Dendritic cell treated with granulocyte-macrophage colony-stimulating factor and Interleukin-4, amounts not matched to agents 40 ng/mL and 50 ng/mL, for 4 days (primary cell): ENCODE measurements at regions not wholly inside any gene's neighbourhood (a gene's known extent, or its start where the extent isn't known, plus 50 kb on each side); places are given as distances from the start of the nearest gene placed in this dataset.

Experiments used
- H3K27ac Mint-ChIP-seq: one replicate; pipeline ENCODE4 v1.8.0; 2022; ENCODE audit warnings: mild to moderate bottlenecking, mixed read lengths
- H3K27me3 Mint-ChIP-seq: one replicate; pipeline ENCODE4 v1.8.0; 2022; ENCODE audit warnings: mild to moderate bottlenecking, mixed read lengths
- H3K36me3 Mint-ChIP-seq: one replicate; pipeline ENCODE4 v1.8.0; 2022; ENCODE audit warnings: low read depth, mixed read lengths
- H3K4me1 Mint-ChIP-seq: one replicate; pipeline ENCODE4 v1.8.0; 2022; ENCODE audit warnings: low read depth, mixed read lengths
- H3K4me3 Mint-ChIP-seq: one replicate; pipeline ENCODE4 v1.8.0; 2022; ENCODE audit warnings: mild to moderate bottlenecking, moderate library complexity, mixed read lengths
- H3K9me3 Mint-ChIP-seq: one replicate; pipeline ENCODE4 v1.8.0; 2022; ENCODE audit warnings: mixed read lengths
- intact Hi-C: fragments of 100-400 bp; cut with micrococcal nuclease; formaldehyde crosslinking; loops from one replicate; pipeline ENCODE4 v1.15.0; 2022

GRCh38 chr3:86173401-86173800 lies 817.5 kb downstream of the VGLL3 start:
- H3K4me3 Mint-ChIP-seq: no peak overlapping the region
- no peaks in the 10 kb centered on the region for H3K27me3 Mint-ChIP-seq
- no peak overlapping the region for H3K27ac Mint-ChIP-seq
- no peaks in the 10 kb centered on the region for H3K36me3 Mint-ChIP-seq
- no peaks in the 10 kb centered on the region for H3K4me1 Mint-ChIP-seq
- intact Hi-C loops: no loop called here
- H3K9me3 Mint-ChIP-seq: no peaks in the 10 kb centered on the region

GRCh38 chr3:86168512-86168911 lies 822.4 kb downstream of the VGLL3 start:
- no peak overlapping the region for H3K4me3 Mint-ChIP-seq
- H3K27me3 Mint-ChIP-seq: no peaks in the 10 kb centered on the region
- H3K36me3 Mint-ChIP-seq: no peaks in the 10 kb centered on the region
- intact Hi-C loops: no loop called here
- no peaks in the 10 kb centered on the region for H3K9me3 Mint-ChIP-seq
- no peaks in the 10 kb centered on the region for H3K4me1 Mint-ChIP-seq
- H3K27ac Mint-ChIP-seq: no peak overlapping the region

GRCh38 chr3:86162521-86162920 lies 828.4 kb downstream of the VGLL3 start:
- H3K27me3 Mint-ChIP-seq: no peaks in the 10 kb centered on the region
- H3K4me3 Mint-ChIP-seq: no peak overlapping the region
- intact Hi-C loops: no loop called here
- H3K9me3 Mint-ChIP-seq: no peaks in the 10 kb centered on the region
- no peak overlapping the region for H3K27ac Mint-ChIP-seq
- no peaks in the 10 kb centered on the region for H3K36me3 Mint-ChIP-seq
- H3K4me1 Mint-ChIP-seq: no peaks in the 10 kb centered on the region

- Mint-ChIP-seq H3K36me3 (no peaks in the 10 kb centered on the region), H3K9me3 (no peaks in the 10 kb centered on the region), H3K4me3 (no peak overlapping the region), H3K27ac (no peak overlapping the region), H3K27me3 (no peaks in the 10 kb centered on the region), H3K4me1 (no peaks in the 10 kb centered on the region)
- intact Hi-C loops: no loop called here
Observed at GRCh38 chr3:86161493-86161892, 829.5 kb downstream of the VGLL3 start.

- Mint-ChIP-seq H3K9me3 (peaks cover 10% of the 10 kb centered on the region), H3K36me3 (no peaks in the 10 kb centered on the region), H3K27me3 (no peaks in the 10 kb centered on the region), H3K4me3 (no peak overlapping the region), H3K4me1 (no peaks in the 10 kb centered on the region), H3K27ac (no peak overlapping the region)
- intact Hi-C loops: no loop called here
Observed at GRCh38 chr3:86152620-86153019, 838.3 kb downstream of the VGLL3 start.

GRCh38 chr3:86149054-86149453 lies 841.9 kb downstream of the VGLL3 start:
- Mint-ChIP-seq H3K4me1 (no peaks in the 10 kb centered on the region), H3K4me3 (no peak overlapping the region), H3K27me3 (no peaks in the 10 kb centered on the region), H3K9me3 (peaks cover 22% of the 10 kb centered on the region), H3K27ac (no peak overlapping the region), H3K36me3 (no peaks in the 10 kb centered on the region)
- intact Hi-C loops: no loop called here

GRCh38 chr3:86147119-86147518 lies 843.8 kb downstream of the VGLL3 start:
- H3K36me3 Mint-ChIP-seq: no peaks in the 10 kb centered on the region
- intact Hi-C loops: no loop called here

GRCh38 chr3:86126552-86126951 lies 864.4 kb downstream of the VGLL3 start:
- no peaks in the 10 kb centered on the region for H3K36me3 Mint-ChIP-seq
- H3K4me1 Mint-ChIP-seq: no peaks in the 10 kb centered on the region

More at GRCh38 chr3:86147119-86147518, 843.8 kb downstream of the VGLL3 start:
- no peaks in the 10 kb centered on the region for H3K4me1 Mint-ChIP-seq
- H3K4me3 Mint-ChIP-seq: no peak overlapping the region
- no peak overlapping the region for H3K27ac Mint-ChIP-seq
- H3K27me3 Mint-ChIP-seq: no peaks in the 10 kb centered on the region
- H3K9me3 Mint-ChIP-seq: peaks cover 22% of the 10 kb centered on the region

More at GRCh38 chr3:86126552-86126951, 864.4 kb downstream of the VGLL3 start:
- no peaks in the 10 kb centered on the region for H3K27me3 Mint-ChIP-seq
- intact Hi-C loops: no loop called here
- no peak overlapping the region for H3K27ac Mint-ChIP-seq
- H3K9me3 Mint-ChIP-seq: peaks cover 14% of the 10 kb centered on the region
- no peak overlapping the region for H3K4me3 Mint-ChIP-seq
